ENCODE measurements at regions not wholly inside any gene's neighbourhood (a gene's known extent, or its start where the extent isn't known, plus 50 kb on each side); places are given as distances from the start of the nearest gene placed in this dataset.

DNA sequence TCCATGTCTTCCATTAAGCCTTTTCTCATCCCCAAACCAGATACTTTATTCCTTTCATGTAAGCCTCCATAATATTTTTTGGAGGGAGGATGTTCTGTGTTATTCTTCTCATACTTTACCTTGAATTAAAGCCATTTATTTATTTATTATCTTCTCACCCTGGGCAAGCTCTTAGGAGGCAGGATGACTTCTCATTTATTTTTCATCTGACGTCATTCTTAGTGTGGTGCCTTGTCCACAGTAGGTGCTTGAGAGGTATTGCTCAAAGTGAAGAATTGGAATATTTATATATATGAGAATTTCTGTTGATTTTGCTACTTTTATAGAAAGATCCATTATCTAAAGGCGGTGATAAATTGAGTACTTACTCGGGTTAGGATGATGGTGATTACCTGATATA is 458.3 kb upstream of the ACTBL2 start:
- TF ChIP-seq, protein P1, sequence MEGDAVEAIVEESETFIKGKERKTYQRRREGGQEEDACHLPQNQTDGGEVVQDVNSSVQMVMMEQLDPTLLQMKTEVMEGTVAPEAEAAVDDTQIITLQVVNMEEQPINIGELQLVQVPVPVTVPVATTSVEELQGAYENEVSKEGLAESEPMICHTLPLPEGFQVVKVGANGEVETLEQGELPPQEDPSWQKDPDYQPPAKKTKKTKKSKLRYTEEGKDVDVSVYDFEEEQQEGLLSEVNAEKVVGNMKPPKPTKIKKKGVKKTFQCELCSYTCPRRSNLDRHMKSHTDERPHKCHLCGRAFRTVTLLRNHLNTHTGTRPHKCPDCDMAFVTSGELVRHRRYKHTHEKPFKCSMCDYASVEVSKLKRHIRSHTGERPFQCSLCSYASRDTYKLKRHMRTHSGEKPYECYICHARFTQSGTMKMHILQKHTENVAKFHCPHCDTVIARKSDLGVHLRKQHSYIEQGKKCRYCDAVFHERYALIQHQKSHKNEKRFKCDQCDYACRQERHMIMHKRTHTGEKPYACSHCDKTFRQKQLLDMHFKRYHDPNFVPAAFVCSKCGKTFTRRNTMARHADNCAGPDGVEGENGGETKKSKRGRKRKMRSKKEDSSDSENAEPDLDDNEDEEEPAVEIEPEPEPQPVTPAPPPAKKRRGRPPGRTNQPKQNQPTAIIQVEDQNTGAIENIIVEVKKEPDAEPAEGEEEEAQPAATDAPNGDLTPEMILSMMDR (IDR thresholded peaks at IDR 0.05; ENCODE audit: low read length) = no peak
- TF ChIP-seq EZH2 (IDR thresholded peaks at IDR 0.05; ENCODE audit: borderline replicate concordance, low read length) = no peak
